Uterus (tissue), 3 donors: ENCODE measurements at regions not wholly inside any gene's neighbourhood (a gene's known extent, or its start where the extent isn't known, plus 50 kb on each side); places are given as distances from the start of the nearest gene placed in this dataset.

ENCODE experiments used
- DNase-seq, 2 donors: peaks; one replicate each; pipeline ENCODE4 v3.0.0-alpha.2; 2019 to 2020
- H3K27ac ChIP-seq, 2 donors: fragments of 200-600 bp; sonication (generic); 1 replicate in 1 of 2; 2 replicates in 1 of 2; pipeline ENCODE4 v1.5.1; 2016 to 2018
- H3K27me3 ChIP-seq, 2 donors: fragments of 200-600 bp; sonication (generic); one replicate each; pipeline ENCODE4 v1.5.1; 2018 to 2019; ENCODE audit warnings: control low read depth in 1 of 2
- H3K36me3 ChIP-seq, 2 donors: fragments of 200-600 bp; sonication (generic); one replicate each; pipeline ENCODE4 v1.5.1; 2019; ENCODE audit warnings: control low read depth in 1 of 2
- H3K4me1 ChIP-seq, 2 donors: fragments of 200-600 bp; sonication (generic); one replicate each; pipeline ENCODE4 v1.5.1; 2018 to 2019; ENCODE audit warnings: control low read depth in 1 of 2
- H3K4me3 ChIP-seq, 2 donors: fragments of 200-600 bp; sonication (generic); 1 replicate in 1 of 2; 2 replicates in 1 of 2; pipeline ENCODE4 v1.5.1; 2018 to 2019; ENCODE audit warnings: mild to moderate bottlenecking in 1 of 2
- H3K9me3 ChIP-seq, 2 donors: fragments of 200-600 bp; sonication (generic); one replicate each; pipeline ENCODE4 v1.5.1; 2019; ENCODE audit warnings: control low read depth in 1 of 2
- POLR2A ChIP-seq, 2 donors: fragments of 450-650 bp; IDR thresholded peaks; one replicate each; pipeline ENCODE4 v1.6.1; 2016; ENCODE audit warnings: antibody characterized with exemption in 2 of 2, mild to moderate bottlenecking in 1 of 2, moderate library complexity in 1 of 2
- intact Hi-C: fragments of 100-400 bp; cut with DNase I; formaldehyde crosslinking; loops from one replicate; pipeline ENCODE4 v1.15.1; 2023; ENCODE audit warnings: low total_unique reads
- TF ChIP-seq, protein P1 (sequence below), 4 experiments: fragments of 200-600 bp in 2 of 4; fragments of 450-650 bp in 2 of 4; sonication (generic) in 2 of 4; IDR thresholded peaks; one replicate each; pipeline ENCODE4 v1.5.1; 2016 to 2019; ENCODE audit warnings: antibody characterized with exemption in 4 of 4, mild to moderate bottlenecking in 2 of 4, moderate library complexity in 1 of 4
- donor health status: DM: yes; HTN: yes; CAD: no.

DNA sequence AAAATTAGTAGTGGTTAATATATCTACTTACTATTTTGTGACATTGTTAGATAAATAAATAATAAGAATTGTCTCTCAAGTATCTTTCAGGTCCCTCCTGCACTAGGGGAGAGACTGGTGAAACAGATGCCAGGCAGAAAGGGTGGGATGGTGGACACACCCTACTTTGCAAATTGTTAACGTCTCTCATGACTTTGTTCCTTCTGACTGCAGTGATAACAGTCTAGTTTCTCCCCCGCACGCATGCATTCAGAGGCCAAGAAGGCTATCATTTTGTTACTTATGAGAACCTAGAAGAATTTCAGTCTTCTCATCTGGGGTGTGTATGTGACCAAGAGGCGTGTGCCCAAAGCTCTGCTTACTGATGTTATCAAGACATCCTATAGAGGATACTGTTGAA lies 152.3 kb downstream of the EDN1 start:
- H3K4me1 ChIP-seq: no peaks in the 10 kb centered on the region
- no peaks in the 10 kb centered on the region for H3K9me3 ChIP-seq
- no peaks in the 10 kb centered on the region for H3K27me3 ChIP-seq
- TF ChIP-seq, protein P1, sequence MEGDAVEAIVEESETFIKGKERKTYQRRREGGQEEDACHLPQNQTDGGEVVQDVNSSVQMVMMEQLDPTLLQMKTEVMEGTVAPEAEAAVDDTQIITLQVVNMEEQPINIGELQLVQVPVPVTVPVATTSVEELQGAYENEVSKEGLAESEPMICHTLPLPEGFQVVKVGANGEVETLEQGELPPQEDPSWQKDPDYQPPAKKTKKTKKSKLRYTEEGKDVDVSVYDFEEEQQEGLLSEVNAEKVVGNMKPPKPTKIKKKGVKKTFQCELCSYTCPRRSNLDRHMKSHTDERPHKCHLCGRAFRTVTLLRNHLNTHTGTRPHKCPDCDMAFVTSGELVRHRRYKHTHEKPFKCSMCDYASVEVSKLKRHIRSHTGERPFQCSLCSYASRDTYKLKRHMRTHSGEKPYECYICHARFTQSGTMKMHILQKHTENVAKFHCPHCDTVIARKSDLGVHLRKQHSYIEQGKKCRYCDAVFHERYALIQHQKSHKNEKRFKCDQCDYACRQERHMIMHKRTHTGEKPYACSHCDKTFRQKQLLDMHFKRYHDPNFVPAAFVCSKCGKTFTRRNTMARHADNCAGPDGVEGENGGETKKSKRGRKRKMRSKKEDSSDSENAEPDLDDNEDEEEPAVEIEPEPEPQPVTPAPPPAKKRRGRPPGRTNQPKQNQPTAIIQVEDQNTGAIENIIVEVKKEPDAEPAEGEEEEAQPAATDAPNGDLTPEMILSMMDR (IDR thresholded peaks at IDR 0.05): no peak
- no peak for TF ChIP-seq POLR2A (IDR thresholded peaks at IDR 0.05)
- intact Hi-C loops: no loop called here
- H3K36me3 ChIP-seq: no peaks in the 10 kb centered on the region
- no peak overlapping the region for H3K27ac ChIP-seq
- no peak overlapping the region for H3K4me3 ChIP-seq
- no peak for DNase-seq

GRCh38 chr6:12446394-12446793 lies 156.2 kb downstream of the EDN1 start:
- H3K27me3 ChIP-seq: no peaks in the 10 kb centered on the region
- DNase-seq: no peak
- TF ChIP-seq, protein P1 (IDR thresholded peaks at IDR 0.05): no peak
- no peak for TF ChIP-seq POLR2A (IDR thresholded peaks at IDR 0.05)
- no peaks in the 10 kb centered on the region for H3K4me1 ChIP-seq
- intact Hi-C loops: no loop called here
- no peak overlapping the region for H3K27ac ChIP-seq
- no peaks in the 10 kb centered on the region for H3K36me3 ChIP-seq
- H3K9me3 ChIP-seq: no peaks in the 10 kb centered on the region
- no peak overlapping the region for H3K4me3 ChIP-seq

DNA sequence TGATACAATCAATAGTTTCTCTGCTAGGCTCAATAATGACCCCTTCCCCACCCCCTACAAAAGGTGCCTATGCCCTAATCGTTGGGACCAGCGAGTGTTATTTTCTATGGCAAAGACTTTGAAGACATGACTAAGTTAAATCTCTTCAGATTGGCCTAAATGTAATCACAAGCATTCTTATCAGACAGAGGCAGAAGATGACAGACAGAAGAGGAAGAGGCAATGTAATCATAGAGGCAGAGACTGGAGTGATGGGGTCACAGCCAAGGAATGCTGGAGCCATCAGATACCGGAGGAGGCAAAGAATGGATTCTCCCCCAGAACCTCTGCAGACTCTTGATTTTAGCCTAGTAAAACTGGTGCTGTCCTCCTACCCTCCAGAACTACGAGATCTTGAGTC lies 159.3 kb downstream of the EDN1 start:
- no peak for DNase-seq
- intact Hi-C loops: no loop called here
- Histone ChIP-seq H3K9me3 (no peaks in the 10 kb centered on the region), H3K27ac (no peak overlapping the region), H3K4me1 (no peaks in the 10 kb centered on the region), H3K27me3 (no peaks in the 10 kb centered on the region), H3K4me3 (no peak overlapping the region), H3K36me3 (no peaks in the 10 kb centered on the region)
- TF ChIP-seq, protein P1 (IDR thresholded peaks at IDR 0.05): no peak
- TF ChIP-seq POLR2A (IDR thresholded peaks at IDR 0.05): no peak

DNA sequence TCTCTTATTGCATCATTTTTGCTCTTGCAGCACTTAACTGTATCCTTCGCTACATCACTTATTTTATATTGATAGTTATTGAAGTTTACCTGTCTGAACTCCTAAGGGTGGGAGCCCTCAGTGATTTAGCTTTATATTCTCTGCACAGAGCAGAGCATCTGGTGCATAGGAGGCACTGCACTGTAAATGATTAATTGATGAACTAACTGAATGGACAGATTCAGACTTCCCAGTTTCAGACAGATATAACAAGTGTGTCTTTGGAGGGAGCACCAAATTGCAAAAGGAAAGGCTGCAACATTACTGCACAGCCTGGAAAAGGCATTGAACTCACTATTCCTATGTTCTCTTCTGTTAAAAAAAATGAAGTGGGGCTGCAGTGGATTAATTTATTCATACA lies 160.3 kb downstream of the EDN1 start:
- H3K36me3 ChIP-seq: no peaks in the 10 kb centered on the region
- DNase-seq: no peak
- H3K27ac ChIP-seq: no peak overlapping the region
- TF ChIP-seq, protein P1 (IDR thresholded peaks at IDR 0.05): no peak
- no peak for TF ChIP-seq POLR2A (IDR thresholded peaks at IDR 0.05)
- no peaks in the 10 kb centered on the region for H3K9me3 ChIP-seq
- intact Hi-C loops: no loop called here
- no peak overlapping the region for H3K4me3 ChIP-seq
- H3K4me1 ChIP-seq: no peaks in the 10 kb centered on the region
- H3K27me3 ChIP-seq: no peaks in the 10 kb centered on the region

GRCh38 chr6:12456343-12456742 lies 166.2 kb downstream of the EDN1 start:
- intact Hi-C loops: no loop called here
- Histone ChIP-seq H3K4me3 (no peak overlapping the region), H3K4me1 (no peaks in the 10 kb centered on the region), H3K27ac (no peak overlapping the region), H3K9me3 (no peaks in the 10 kb centered on the region), H3K27me3 (no peaks in the 10 kb centered on the region), H3K36me3 (no peaks in the 10 kb centered on the region)
- TF ChIP-seq POLR2A (IDR thresholded peaks at IDR 0.05): no peak
- TF ChIP-seq, protein P1 (IDR thresholded peaks at IDR 0.05): no peak
- no peak for DNase-seq
